Mucosa of rectum (tissue), 2 donors: ENCODE measurements at regions not wholly inside any gene's neighbourhood (a gene's known extent, or its start where the extent isn't known, plus 50 kb on each side); places are given as distances from the start of the nearest gene placed in this dataset.
"Not testable (repeated sequence)": the region's sequence is repeated elsewhere in the genome, so short reads cannot be mapped to it uniquely, and the experiment has no call there.

Source experiments
- H3K27ac ChIP-seq, 2 donors: one replicate each; pipeline ENCODE4 v1.7.0; 2013; ENCODE audit warnings: inconsistent platforms in 2 of 2, low read depth in 2 of 2, low read length in 2 of 2
- H3K27me3 ChIP-seq, 2 donors: one replicate each; pipeline ENCODE4 v1.7.0; 2013; ENCODE audit warnings: low read length in 2 of 2; ENCODE audit not compliant: control insufficient read depth in 2 of 2, insufficient read depth in 2 of 2
- H3K36me3 ChIP-seq, 2 donors: one replicate each; pipeline ENCODE4 v1.7.0; 2013; ENCODE audit warnings: low read length in 2 of 2; ENCODE audit not compliant: control insufficient read depth in 2 of 2, insufficient read depth in 2 of 2
- H3K4me1 ChIP-seq, 2 donors: one replicate each; pipeline ENCODE4 v1.7.0; 2013; ENCODE audit warnings: low read length in 2 of 2, mild to moderate bottlenecking in 1 of 2; ENCODE audit not compliant: control insufficient read depth in 2 of 2, insufficient read depth in 2 of 2
- H3K4me3 ChIP-seq, 2 donors: one replicate each; pipeline ENCODE4 v1.7.0; 2013; ENCODE audit warnings: low read length in 2 of 2
- H3K9ac ChIP-seq, 2 donors: one replicate each; pipeline ENCODE4 v1.7.0; 2013; ENCODE audit warnings: low read length in 2 of 2, low read depth in 1 of 2, mild to moderate bottlenecking in 1 of 2
- H3K9me3 ChIP-seq, 2 donors: one replicate each; pipeline ENCODE4 v1.7.0; 2013; ENCODE audit warnings: low read length in 2 of 2; ENCODE audit not compliant: control insufficient read depth in 2 of 2
- donor health status: healthy.
- donor health status: Normal muscosa, but diverticular disease.

DNA sequence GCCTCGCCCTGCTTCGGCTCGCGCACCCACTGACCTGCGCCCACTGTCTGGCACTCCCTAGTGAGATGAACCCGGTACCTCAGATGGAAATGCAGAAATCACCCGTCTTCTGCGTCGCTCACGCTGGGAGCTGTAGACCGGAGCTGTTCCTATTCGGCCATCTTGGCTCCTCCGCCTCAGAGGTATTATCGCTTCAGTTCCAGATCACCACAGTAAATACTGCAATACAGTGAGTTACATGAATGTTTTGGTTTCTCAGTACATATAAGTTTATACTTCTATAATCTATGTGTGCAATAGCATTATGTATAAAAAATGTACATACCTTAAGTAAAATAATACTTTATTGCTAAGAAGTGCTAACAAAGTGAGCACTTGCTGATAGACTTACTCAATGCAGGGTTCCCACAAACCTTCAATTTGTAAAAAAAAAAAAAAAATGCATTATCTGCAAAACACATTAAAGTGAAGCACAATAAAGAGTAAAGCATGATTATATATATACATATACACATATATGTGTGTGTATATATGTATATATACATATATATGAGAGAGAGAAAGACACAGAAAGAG lies 78.7 kb downstream of the KCNA5 start:
- not testable (repeated sequence) for H3K27ac ChIP-seq, H3K27me3 ChIP-seq, H3K4me1 ChIP-seq, H3K36me3 ChIP-seq, H3K9me3 ChIP-seq, H3K9ac ChIP-seq
- H3K4me3 ChIP-seq = peak overlapping the region in 1 of 2 donors; percentile 15

- H3K27me3 ChIP-seq = no peaks in the 10 kb centered on the region
- H3K36me3 ChIP-seq = no peaks in the 10 kb centered on the region
- no peak overlapping the region for H3K9ac ChIP-seq
- no peak overlapping the region for H3K4me3 ChIP-seq
- H3K27ac ChIP-seq = no peak overlapping the region
- H3K9me3 ChIP-seq = no peaks in the 10 kb centered on the region
- H3K4me1 ChIP-seq = no peaks in the 10 kb centered on the region
Observed at GRCh38 chr12:5123921-5124320, 80.2 kb downstream of the KCNA5 start.

DNA sequence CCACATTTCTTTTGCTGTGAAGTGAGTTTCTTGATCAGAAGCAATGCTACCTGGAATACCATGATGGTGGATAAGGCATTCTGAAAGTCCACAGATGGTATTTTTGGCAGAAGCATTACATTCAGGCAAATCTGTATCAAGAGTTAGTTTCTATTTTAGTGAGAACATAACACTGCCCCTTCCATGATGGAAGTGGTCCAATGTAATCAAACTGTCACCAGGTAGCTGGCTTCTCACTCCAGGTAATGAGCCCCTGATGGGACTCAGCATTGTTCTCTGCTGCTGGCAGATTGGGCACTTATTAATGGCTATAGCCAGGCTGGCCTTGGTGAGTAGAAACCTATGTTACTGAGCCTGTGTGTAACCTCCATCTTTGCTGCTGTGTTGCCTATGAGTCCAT lies 80.7 kb downstream of the KCNA5 start:
- no peaks in the 10 kb centered on the region for H3K36me3 ChIP-seq
- H3K27ac ChIP-seq = no peak overlapping the region
- no peaks in the 10 kb centered on the region for H3K4me1 ChIP-seq
- no peak overlapping the region for H3K9ac ChIP-seq
- H3K9me3 ChIP-seq = no peaks in the 10 kb centered on the region
- H3K27me3 ChIP-seq = no peaks in the 10 kb centered on the region
- H3K4me3 ChIP-seq = no peak overlapping the region

- no peaks in the 10 kb centered on the region for H3K36me3 ChIP-seq
- H3K27me3 ChIP-seq = peaks cover 0 to 16% of the 10 kb centered on the region in 2 donors
- no peak overlapping the region for H3K9ac ChIP-seq
- H3K9me3 ChIP-seq = no peaks in the 10 kb centered on the region
- H3K4me1 ChIP-seq = no peaks in the 10 kb centered on the region
- no peak overlapping the region for H3K4me3 ChIP-seq
- no peak overlapping the region for H3K27ac ChIP-seq
Observed at GRCh38 chr12:5134861-5135525, 91.3 kb downstream of the KCNA5 start.

GRCh38 chr12:5138256-5138655 lies 94.6 kb downstream of the KCNA5 start:
- Histone ChIP-seq H3K9ac (no peak overlapping the region), H3K4me3 (no peak overlapping the region), H3K36me3 (no peaks in the 10 kb centered on the region), H3K27me3 (peaks cover 0 to 9% of the 10 kb centered on the region in 2 donors), H3K4me1 (no peaks in the 10 kb centered on the region), H3K9me3 (no peaks in the 10 kb centered on the region), H3K27ac (no peak overlapping the region)

DNA sequence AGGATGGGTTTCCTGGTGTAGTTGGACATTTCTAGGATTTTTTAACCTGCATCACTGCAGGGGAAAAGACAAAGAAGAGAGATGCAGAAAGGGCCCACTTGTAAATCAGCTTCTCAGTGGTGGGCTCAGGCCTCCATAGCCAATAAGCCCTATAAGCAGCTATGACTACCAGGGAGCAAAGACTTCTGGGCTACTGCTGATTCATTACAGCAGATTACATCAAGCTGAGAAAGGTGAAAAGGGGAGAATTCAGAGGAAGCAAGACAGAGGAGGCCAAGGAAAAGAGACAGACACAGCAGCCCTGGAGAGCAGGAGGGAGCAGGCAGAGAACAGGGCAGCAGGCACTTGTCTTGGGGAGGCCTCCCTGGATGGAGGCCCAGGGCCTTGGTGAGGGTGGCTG lies 95.2 kb downstream of the KCNA5 start:
- Histone ChIP-seq H3K4me3 (no peak overlapping the region), H3K4me1 (no peaks in the 10 kb centered on the region), H3K27ac (no peak overlapping the region), H3K9me3 (no peaks in the 10 kb centered on the region), H3K36me3 (no peaks in the 10 kb centered on the region), H3K9ac (no peak overlapping the region), H3K27me3 (peaks cover 0 to 9% of the 10 kb centered on the region in 2 donors)

GRCh38 chr12:5139751-5140150 lies 96.1 kb downstream of the KCNA5 start:
- peaks cover 0 to 5% of the 10 kb centered on the region in 2 donors for H3K27me3 ChIP-seq
- H3K9ac ChIP-seq = no peak overlapping the region
- no peak overlapping the region for H3K27ac ChIP-seq
- no peak overlapping the region for H3K4me3 ChIP-seq
- H3K4me1 ChIP-seq = no peaks in the 10 kb centered on the region
- no peaks in the 10 kb centered on the region for H3K36me3 ChIP-seq
- H3K9me3 ChIP-seq = no peaks in the 10 kb centered on the region

DNA sequence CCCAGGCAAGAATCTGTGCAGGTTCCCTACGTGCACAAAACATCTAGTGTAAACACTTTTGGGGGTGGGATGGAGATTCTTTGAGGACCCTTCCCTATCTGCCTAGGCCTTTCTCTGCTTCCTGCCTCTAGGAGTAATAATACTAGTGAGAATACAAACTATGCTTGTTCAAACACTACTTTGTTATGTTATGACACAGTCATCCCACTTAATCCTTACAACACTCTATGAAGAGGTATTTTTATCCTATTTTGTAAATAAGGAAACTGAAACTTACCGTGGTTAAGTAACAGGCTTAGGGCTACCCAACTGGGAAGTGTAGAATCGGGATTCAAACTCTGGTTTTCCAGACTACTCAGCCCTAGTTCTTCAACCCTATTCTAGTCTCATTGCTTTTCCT lies 96.5 kb downstream of the KCNA5 start:
- H3K4me1 ChIP-seq = no peaks in the 10 kb centered on the region
- H3K27ac ChIP-seq = no peak overlapping the region
- no peaks in the 10 kb centered on the region for H3K9me3 ChIP-seq
- no peak overlapping the region for H3K4me3 ChIP-seq
- peaks cover 0 to 5% of the 10 kb centered on the region in 2 donors for H3K27me3 ChIP-seq
- H3K36me3 ChIP-seq = no peaks in the 10 kb centered on the region
- no peak overlapping the region for H3K9ac ChIP-seq

- no peak overlapping the region for H3K4me3 ChIP-seq
- H3K27me3 ChIP-seq = peaks cover 0 to 10% of the 10 kb centered on the region in 2 donors
- no peak overlapping the region for H3K27ac ChIP-seq
- no peak overlapping the region for H3K9ac ChIP-seq
- no peaks in the 10 kb centered on the region for H3K4me1 ChIP-seq
- H3K36me3 ChIP-seq = no peaks in the 10 kb centered on the region
- H3K9me3 ChIP-seq = no peaks in the 10 kb centered on the region
Observed at GRCh38 chr12:5148880-5149279, 105.2 kb downstream of the KCNA5 start.

DNA sequence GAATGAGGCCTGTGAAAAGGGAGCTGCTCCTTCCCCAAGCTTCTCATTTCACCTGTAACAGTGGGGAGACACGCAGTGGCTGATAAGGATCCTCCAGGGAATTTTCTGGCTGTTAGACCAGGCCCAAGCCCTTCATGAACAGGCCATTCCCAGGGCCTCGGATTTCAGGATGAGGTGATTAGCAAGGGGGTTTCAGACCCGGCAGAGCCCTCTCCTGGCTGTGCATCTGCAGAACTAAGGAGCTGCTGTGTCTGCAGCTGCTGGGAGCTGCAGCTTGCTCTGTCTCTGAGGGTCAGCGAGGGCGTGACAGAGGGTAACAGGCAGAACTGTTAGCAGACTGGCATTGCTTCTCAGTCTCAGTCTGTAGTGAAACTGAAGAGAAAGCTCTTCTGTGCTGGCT lies 110.4 kb downstream of the KCNA5 start:
- Histone ChIP-seq H3K27me3 (peaks cover 0 to 10% of the 10 kb centered on the region in 2 donors), H3K4me3 (no peak overlapping the region), H3K27ac (no peak overlapping the region), H3K4me1 (no peaks in the 10 kb centered on the region), H3K36me3 (no peaks in the 10 kb centered on the region), H3K9ac (no peak overlapping the region), H3K9me3 (no peaks in the 10 kb centered on the region)
